A673 (cell line): ENCODE measurements at regions not wholly inside any gene's neighbourhood (a gene's known extent, or its start where the extent isn't known, plus 50 kb on each side); places are given as distances from the start of the nearest gene placed in this dataset.

Experiments used
- BruUV-seq: library from RNA; stranded (reverse); fragments of 400-500 nt; replicated peaks from 2 replicates; lab custom pipeline; 2021; lab: Mats Ljungman, UMichigan
- CTCF ChIA-PET: fragments of 300-600 bp; sonication (Branson Sonifier 250); formaldehyde crosslinking; loops from one replicate; lab custom pipeline; 2022; ENCODE audit warnings: antibody characterized with exemption; lab: Charles Lee
- POLR2A ChIA-PET: fragments of 300-600 bp; sonication (Branson Sonifier 250); formaldehyde crosslinking; loops from one replicate; lab custom pipeline; 2022; ENCODE audit warnings: antibody characterized with exemption; ENCODE audit not compliant: low non-redundant PET; lab: Charles Lee
- DNase-seq: peaks from one replicate; pipeline ENCODE4 v3.0.0-alpha.2; 2015; ENCODE audit warnings: low spot score
- H3K27ac ChIP-seq: fragments of 200-600 bp; sonication (generic); 2 replicates; pipeline ENCODE4 v1.5.1; 2016; ENCODE audit warnings: mixed run types, low read depth, mild to moderate bottlenecking, mixed read lengths, antibody characterized with exemption, low read length; ENCODE audit not compliant: poor library complexity, severe bottlenecking
- H3K27me3 ChIP-seq: fragments of 200-600 bp; sonication (generic); replicated peaks from 2 replicates; pipeline ENCODE4 v1.6.1; 2017; ENCODE audit warnings: mixed run types, low read depth, mild to moderate bottlenecking, mixed read lengths, antibody characterized with exemption, low read length; ENCODE audit not compliant: insufficient read depth, poor library complexity
- H3K36me3 ChIP-seq: fragments of 200-600 bp; sonication (generic); 2 replicates; pipeline ENCODE4 v1.6.1; 2016; ENCODE audit warnings: mixed run types, mild to moderate bottlenecking, mixed read lengths, antibody characterized with exemption, low read length; ENCODE audit not compliant: insufficient read depth, poor library complexity, severe bottlenecking
- H3K4me1 ChIP-seq: fragments of 200-600 bp; sonication (generic); 2 replicates; pipeline ENCODE4 v1.6.1; 2017; ENCODE audit warnings: mixed run types, mild to moderate bottlenecking, mixed read lengths, antibody characterized with exemption, low read length; ENCODE audit not compliant: insufficient read depth, poor library complexity, severe bottlenecking
- H3K4me3 ChIP-seq: fragments of 200-600 bp; sonication (generic); 2 replicates; pipeline ENCODE4 v1.5.1; 2016; ENCODE audit warnings: low read depth, mixed run types, mild to moderate bottlenecking, mixed read lengths, low read length; ENCODE audit not compliant: poor library complexity, severe bottlenecking
- H3K9me3 ChIP-seq: fragments of 200-600 bp; sonication (generic); 2 replicates; pipeline ENCODE4 v1.6.1; 2016; ENCODE audit warnings: mixed run types, low read depth, mild to moderate bottlenecking, mixed read lengths, antibody characterized with exemption, low read length; ENCODE audit not compliant: poor library complexity, severe bottlenecking
- CTCF ChIP-seq: fragments of 300-800, 200-600 bp; sonication (generic); conservative IDR thresholded peaks from 2 replicates; pipeline ENCODE4 v1.5.1; 2017; ENCODE audit warnings: low read depth, mild to moderate bottlenecking, antibody characterized with exemption, low read length, moderate library complexity, mixed read lengths
- EZH2 ChIP-seq: fragments of 200-600 bp; sonication (generic); IDR thresholded peaks from 2 replicates; pipeline ENCODE4 v1.6.1; 2017; ENCODE audit warnings: borderline replicate concordance, low read depth, mild to moderate bottlenecking, mixed read lengths, antibody characterized with exemption, low read length; ENCODE audit not compliant: poor library complexity, severe bottlenecking
- intact Hi-C: fragments of 100-400 bp; cut with micrococcal nuclease; formaldehyde crosslinking; loops from one replicate; pipeline ENCODE4 v1.10.0; 2022; ENCODE audit not compliant: unreplicated experiment

- BruUV-seq, result no TSS peak
- H3K36me3 ChIP-seq, result no peaks in the 10 kb centered on the region
- TF ChIP-seq EZH2 (no peak), CTCF (peak; percentile 61)
- POLR2A ChIA-PET, result no interaction called here
- CTCF ChIA-PET, result no interaction called here
- no peaks in the 10 kb centered on the region for H3K27me3 ChIP-seq
- no peak overlapping the region for H3K4me3 ChIP-seq
- no peaks in the 10 kb centered on the region for H3K4me1 ChIP-seq
- H3K27ac ChIP-seq, result no peak overlapping the region
- no peaks in the 10 kb centered on the region for H3K9me3 ChIP-seq
- DNase-seq, result peak; percentile 33
- intact Hi-C loops, result loop anchor here (10.0 kb wide), 1 partner anchor 186 kb away; the partner anchor contains the start of gene BBS10
Observed at GRCh38 chr12:76158518-76159321, 74.2 kb upstream of the NAP1L1 start.

DNA sequence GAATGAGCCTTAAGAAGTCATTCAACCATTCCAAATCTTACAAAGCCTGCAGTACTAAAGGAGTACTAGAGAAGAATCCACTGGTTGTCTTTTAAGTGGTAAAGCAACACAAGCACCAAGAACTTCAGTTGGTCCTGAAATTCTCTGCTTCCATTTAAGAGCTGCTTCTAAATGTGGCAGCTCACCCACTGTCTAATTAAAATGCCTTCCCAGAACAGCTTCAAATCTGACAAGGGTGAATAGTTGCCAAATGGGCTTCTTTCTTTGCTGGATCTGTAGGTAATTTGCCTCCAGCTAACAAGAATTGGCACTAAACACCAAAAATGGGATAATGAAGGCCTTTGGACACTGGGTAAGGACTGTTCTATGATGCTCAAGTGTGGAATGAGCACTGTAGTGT is 72.2 kb upstream of the NAP1L1 start:
- H3K36me3 ChIP-seq, result no peaks in the 10 kb centered on the region
- H3K27me3 ChIP-seq, result no peaks in the 10 kb centered on the region
- DNase-seq, result no peak
- ChIA-PET POLR2A (no interaction called here), CTCF (no interaction called here)
- no peak overlapping the region for H3K27ac ChIP-seq
- TF ChIP-seq CTCF (no peak), EZH2 (no peak)
- H3K9me3 ChIP-seq, result no peaks in the 10 kb centered on the region
- intact Hi-C loops, result loop anchor here (10.0 kb wide), 1 partner anchor 188 kb away; the partner anchor contains the start of gene BBS10
- no peaks in the 10 kb centered on the region for H3K4me1 ChIP-seq
- no peak overlapping the region for H3K4me3 ChIP-seq
- no TSS peak for BruUV-seq

DNA sequence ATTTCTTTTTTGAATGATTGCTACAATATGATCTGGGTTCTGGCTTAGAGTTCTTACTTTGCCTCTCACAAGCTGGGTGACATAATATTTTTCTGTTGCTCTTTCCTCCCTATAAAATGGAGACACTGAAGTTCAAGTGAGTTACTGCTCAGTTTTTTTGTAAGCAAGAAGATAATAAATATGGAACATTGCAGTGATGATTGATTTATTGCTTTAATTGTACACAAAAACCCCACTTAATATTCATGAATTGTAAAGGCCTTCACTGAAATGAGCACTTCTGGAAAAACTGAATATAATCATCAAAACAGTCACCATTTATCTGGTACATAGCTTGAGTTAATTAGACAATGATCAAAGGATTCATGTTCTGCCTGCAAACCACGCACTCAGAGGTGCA is 71.8 kb upstream of the NAP1L1 start:
- Histone ChIP-seq H3K36me3 (no peaks in the 10 kb centered on the region), H3K27ac (no peak overlapping the region), H3K9me3 (no peaks in the 10 kb centered on the region), H3K4me1 (no peaks in the 10 kb centered on the region), H3K27me3 (no peaks in the 10 kb centered on the region), H3K4me3 (no peak overlapping the region)
- ChIA-PET POLR2A (no interaction called here), CTCF (no interaction called here)
- TF ChIP-seq CTCF (no peak), EZH2 (no peak)
- intact Hi-C loops, result loop anchor here (10.0 kb wide), 1 partner anchor 188 kb away; the partner anchor contains the start of gene BBS10
- BruUV-seq, result no TSS peak
- DNase-seq, result no peak
